ENCODE measurements at regions not wholly inside any gene's neighbourhood (a gene's known extent, or its start where the extent isn't known, plus 50 kb on each side); places are given as distances from the start of the nearest gene placed in this dataset.

DNA sequence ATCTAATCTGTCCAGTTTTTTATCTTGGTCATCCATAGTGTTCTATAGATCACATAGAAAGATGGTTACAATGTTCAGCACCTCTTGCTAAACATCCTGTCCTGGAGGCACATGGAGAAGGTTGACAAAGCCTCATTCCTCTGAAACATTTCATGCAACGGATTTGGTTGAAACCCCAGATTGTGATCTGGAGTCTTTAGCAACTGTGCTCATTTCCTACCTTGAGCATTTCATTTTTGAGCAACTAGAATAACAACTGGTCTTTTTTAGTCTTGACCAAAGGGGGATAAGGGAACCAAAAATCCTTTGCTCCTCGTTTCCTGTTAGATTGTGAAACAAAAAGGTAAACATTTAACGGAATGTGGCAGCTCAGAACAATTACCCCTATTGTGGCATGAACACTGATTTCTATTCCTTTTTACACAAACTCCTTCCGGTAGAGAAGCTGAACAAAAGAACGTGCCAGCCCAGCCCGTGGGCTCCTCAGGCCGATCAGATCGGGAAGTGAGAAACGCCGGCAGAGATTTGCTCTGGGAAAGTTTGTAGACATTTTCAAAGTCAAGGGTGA, 94.7 kb upstream of the ERRFI1 start (continued):
- TF ChIP-seq, protein P1, sequence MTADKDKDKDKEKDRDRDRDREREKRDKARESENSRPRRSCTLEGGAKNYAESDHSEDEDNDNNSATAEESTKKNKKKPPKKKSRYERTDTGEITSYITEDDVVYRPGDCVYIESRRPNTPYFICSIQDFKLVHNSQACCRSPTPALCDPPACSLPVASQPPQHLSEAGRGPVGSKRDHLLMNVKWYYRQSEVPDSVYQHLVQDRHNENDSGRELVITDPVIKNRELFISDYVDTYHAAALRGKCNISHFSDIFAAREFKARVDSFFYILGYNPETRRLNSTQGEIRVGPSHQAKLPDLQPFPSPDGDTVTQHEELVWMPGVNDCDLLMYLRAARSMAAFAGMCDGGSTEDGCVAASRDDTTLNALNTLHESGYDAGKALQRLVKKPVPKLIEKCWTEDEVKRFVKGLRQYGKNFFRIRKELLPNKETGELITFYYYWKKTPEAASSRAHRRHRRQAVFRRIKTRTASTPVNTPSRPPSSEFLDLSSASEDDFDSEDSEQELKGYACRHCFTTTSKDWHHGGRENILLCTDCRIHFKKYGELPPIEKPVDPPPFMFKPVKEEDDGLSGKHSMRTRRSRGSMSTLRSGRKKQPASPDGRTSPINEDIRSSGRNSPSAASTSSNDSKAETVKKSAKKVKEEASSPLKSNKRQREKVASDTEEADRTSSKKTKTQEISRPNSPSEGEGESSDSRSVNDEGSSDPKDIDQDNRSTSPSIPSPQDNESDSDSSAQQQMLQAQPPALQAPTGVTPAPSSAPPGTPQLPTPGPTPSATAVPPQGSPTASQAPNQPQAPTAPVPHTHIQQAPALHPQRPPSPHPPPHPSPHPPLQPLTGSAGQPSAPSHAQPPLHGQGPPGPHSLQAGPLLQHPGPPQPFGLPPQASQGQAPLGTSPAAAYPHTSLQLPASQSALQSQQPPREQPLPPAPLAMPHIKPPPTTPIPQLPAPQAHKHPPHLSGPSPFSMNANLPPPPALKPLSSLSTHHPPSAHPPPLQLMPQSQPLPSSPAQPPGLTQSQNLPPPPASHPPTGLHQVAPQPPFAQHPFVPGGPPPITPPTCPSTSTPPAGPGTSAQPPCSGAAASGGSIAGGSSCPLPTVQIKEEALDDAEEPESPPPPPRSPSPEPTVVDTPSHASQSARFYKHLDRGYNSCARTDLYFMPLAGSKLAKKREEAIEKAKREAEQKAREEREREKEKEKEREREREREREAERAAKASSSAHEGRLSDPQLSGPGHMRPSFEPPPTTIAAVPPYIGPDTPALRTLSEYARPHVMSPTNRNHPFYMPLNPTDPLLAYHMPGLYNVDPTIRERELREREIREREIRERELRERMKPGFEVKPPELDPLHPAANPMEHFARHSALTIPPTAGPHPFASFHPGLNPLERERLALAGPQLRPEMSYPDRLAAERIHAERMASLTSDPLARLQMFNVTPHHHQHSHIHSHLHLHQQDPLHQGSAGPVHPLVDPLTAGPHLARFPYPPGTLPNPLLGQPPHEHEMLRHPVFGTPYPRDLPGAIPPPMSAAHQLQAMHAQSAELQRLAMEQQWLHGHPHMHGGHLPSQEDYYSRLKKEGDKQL (CRISPR knock-in tag; IDR thresholded peaks at IDR 0.05; ENCODE audit: low read depth): peak; percentile 79
- TF ChIP-seq ZNF788 (CRISPR knock-in tag; IDR thresholded peaks at IDR 0.05; ENCODE audit: borderline replicate concordance): no peak; the same call in 1 of the 2 replicates
- no peak for TF ChIP-seq MAFG (CRISPR knock-in tag; IDR thresholded peaks at IDR 0.05)
- TF ChIP-seq, protein P2, sequence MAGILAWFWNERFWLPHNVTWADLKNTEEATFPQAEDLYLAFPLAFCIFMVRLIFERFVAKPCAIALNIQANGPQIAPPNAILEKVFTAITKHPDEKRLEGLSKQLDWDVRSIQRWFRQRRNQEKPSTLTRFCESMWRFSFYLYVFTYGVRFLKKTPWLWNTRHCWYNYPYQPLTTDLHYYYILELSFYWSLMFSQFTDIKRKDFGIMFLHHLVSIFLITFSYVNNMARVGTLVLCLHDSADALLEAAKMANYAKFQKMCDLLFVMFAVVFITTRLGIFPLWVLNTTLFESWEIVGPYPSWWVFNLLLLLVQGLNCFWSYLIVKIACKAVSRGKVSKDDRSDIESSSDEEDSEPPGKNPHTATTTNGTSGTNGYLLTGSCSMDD (CRISPR knock-in tag; IDR thresholded peaks at IDR 0.05): no peak
- 0 out of 2 replicates have a peak, but pooled peaks have one; percentile 40 for TF ChIP-seq ZNF747 (CRISPR knock-in tag; IDR thresholded peaks at IDR 0.05; ENCODE audit: borderline replicate concordance)
- peak; percentile 69 for TF ChIP-seq MAX (IDR thresholded peaks at IDR 0.05)
- no peak for TF ChIP-seq ONECUT2 (CRISPR knock-in tag; IDR thresholded peaks at IDR 0.05)
- TF ChIP-seq ZNF652 (CRISPR knock-in tag; IDR thresholded peaks at IDR 0.05; ENCODE audit: borderline replicate concordance, low read depth): no peak
- TF ChIP-seq, protein P3, sequence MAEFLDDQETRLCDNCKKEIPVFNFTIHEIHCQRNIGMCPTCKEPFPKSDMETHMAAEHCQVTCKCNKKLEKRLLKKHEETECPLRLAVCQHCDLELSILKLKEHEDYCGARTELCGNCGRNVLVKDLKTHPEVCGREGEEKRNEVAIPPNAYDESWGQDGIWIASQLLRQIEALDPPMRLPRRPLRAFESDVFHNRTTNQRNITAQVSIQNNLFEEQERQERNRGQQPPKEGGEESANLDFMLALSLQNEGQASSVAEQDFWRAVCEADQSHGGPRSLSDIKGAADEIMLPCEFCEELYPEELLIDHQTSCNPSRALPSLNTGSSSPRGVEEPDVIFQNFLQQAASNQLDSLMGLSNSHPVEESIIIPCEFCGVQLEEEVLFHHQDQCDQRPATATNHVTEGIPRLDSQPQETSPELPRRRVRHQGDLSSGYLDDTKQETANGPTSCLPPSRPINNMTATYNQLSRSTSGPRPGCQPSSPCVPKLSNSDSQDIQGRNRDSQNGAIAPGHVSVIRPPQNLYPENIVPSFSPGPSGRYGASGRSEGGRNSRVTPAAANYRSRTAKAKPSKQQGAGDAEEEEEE (CRISPR knock-in tag; IDR thresholded peaks at IDR 0.05; ENCODE audit: borderline replicate concordance): no peak
- no peak for TF ChIP-seq YEATS4 (CRISPR knock-in tag; IDR thresholded peaks at IDR 0.05; ENCODE audit: borderline replicate concordance)
- no peak for TF ChIP-seq RBAK (CRISPR knock-in tag; IDR thresholded peaks at IDR 0.05)
- TF ChIP-seq ZFP37 (CRISPR knock-in tag; IDR thresholded peaks at IDR 0.05; ENCODE audit: borderline replicate concordance): no peak
- 0 out of 2 replicates have a peak, but pooled peaks have one; percentile 37 for TF ChIP-seq KLF9 (CRISPR knock-in tag; IDR thresholded peaks at IDR 0.05; ENCODE audit: low read depth)
- TF ChIP-seq RFX3 (CRISPR knock-in tag; IDR thresholded peaks at IDR 0.05): no peak
- TF ChIP-seq, protein P4, sequence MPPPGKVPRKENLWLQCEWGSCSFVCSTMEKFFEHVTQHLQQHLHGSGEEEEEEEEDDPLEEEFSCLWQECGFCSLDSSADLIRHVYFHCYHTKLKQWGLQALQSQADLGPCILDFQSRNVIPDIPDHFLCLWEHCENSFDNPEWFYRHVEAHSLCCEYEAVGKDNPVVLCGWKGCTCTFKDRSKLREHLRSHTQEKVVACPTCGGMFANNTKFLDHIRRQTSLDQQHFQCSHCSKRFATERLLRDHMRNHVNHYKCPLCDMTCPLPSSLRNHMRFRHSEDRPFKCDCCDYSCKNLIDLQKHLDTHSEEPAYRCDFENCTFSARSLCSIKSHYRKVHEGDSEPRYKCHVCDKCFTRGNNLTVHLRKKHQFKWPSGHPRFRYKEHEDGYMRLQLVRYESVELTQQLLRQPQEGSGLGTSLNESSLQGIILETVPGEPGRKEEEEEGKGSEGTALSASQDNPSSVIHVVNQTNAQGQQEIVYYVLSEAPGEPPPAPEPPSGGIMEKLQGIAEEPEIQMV (CRISPR knock-in tag; IDR thresholded peaks at IDR 0.05; ENCODE audit: low read depth): no peak
- TF ChIP-seq, protein P5, sequence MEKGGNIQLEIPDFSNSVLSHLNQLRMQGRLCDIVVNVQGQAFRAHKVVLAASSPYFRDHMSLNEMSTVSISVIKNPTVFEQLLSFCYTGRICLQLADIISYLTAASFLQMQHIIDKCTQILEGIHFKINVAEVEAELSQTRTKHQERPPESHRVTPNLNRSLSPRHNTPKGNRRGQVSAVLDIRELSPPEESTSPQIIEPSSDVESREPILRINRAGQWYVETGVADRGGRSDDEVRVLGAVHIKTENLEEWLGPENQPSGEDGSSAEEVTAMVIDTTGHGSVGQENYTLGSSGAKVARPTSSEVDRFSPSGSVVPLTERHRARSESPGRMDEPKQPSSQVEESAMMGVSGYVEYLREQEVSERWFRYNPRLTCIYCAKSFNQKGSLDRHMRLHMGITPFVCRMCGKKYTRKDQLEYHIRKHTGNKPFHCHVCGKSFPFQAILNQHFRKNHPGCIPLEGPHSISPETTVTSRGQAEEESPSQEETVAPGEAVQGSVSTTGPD (CRISPR knock-in tag; IDR thresholded peaks at IDR 0.05): no peak; the same call in 1 of the 2 replicates
- no peak for TF ChIP-seq RBFOX2 (IDR thresholded peaks at IDR 0.05; ENCODE audit: low read depth, low read length)
- no peak for TF ChIP-seq WIZ (CRISPR knock-in tag; IDR thresholded peaks at IDR 0.05)
- peak; percentile 69; the same call in 1 of the 2 replicates for TF ChIP-seq MIXL1 (CRISPR knock-in tag; IDR thresholded peaks at IDR 0.05)
- TF ChIP-seq NKX3-1 (CRISPR knock-in tag; IDR thresholded peaks at IDR 0.05): no peak
